ENCODE measurements at regions not wholly inside any gene's neighbourhood (a gene's known extent, or its start where the extent isn't known, plus 50 kb on each side); places are given as distances from the start of the nearest gene placed in this dataset.

DNA sequence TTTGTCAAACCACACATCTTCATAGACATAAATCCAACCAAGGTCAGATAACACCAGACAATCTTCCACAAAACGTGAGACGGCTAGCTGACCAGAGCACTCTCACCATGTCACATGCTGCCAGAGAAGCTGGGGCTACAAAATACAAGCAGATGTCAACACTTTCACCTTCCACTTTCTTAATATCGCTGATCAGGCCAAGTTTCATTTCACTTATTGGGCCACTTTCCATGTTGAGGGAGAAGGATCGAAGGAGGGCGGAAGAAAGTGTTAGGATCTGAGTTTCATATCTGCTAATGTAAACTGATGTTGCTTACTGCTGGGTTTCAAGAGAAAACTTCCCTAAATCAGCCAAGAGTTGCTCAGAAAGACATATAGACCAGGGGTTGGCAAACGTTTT is 177.0 kb upstream of the PRDM1 start:
- TF ChIP-seq, protein P1, sequence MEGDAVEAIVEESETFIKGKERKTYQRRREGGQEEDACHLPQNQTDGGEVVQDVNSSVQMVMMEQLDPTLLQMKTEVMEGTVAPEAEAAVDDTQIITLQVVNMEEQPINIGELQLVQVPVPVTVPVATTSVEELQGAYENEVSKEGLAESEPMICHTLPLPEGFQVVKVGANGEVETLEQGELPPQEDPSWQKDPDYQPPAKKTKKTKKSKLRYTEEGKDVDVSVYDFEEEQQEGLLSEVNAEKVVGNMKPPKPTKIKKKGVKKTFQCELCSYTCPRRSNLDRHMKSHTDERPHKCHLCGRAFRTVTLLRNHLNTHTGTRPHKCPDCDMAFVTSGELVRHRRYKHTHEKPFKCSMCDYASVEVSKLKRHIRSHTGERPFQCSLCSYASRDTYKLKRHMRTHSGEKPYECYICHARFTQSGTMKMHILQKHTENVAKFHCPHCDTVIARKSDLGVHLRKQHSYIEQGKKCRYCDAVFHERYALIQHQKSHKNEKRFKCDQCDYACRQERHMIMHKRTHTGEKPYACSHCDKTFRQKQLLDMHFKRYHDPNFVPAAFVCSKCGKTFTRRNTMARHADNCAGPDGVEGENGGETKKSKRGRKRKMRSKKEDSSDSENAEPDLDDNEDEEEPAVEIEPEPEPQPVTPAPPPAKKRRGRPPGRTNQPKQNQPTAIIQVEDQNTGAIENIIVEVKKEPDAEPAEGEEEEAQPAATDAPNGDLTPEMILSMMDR (IDR thresholded peaks at IDR 0.05): no peak
- TF ChIP-seq POLR2A (IDR thresholded peaks at IDR 0.05): no peak
